Ishikawa (cell line): ENCODE measurements at regions not wholly inside any gene's neighbourhood (a gene's known extent, or its start where the extent isn't known, plus 50 kb on each side); places are given as distances from the start of the nearest gene placed in this dataset.

Experiments used
- CEBPB ChIP-seq: IDR thresholded peaks from 2 replicates; pipeline ENCODE4 v1.6.1; 2012
- CREB1 ChIP-seq: IDR thresholded peaks from 2 replicates; pipeline ENCODE4 v1.6.1; 2012; ENCODE audit warnings: low read depth
- EGR1 ChIP-seq: IDR thresholded peaks from 2 replicates; pipeline ENCODE4 v1.6.1; 2012
- EP300 ChIP-seq: IDR thresholded peaks from 2 replicates; pipeline ENCODE4 v1.6.1; 2012; ENCODE audit warnings: borderline replicate concordance
- NFIC ChIP-seq: IDR thresholded peaks from 2 replicates; pipeline ENCODE4 v1.6.1; 2012
- RAD21 ChIP-seq: IDR thresholded peaks from 2 replicates; pipeline ENCODE4 v1.6.1; 2012; ENCODE audit warnings: low read depth
- TAF1 ChIP-seq: IDR thresholded peaks from 2 replicates; pipeline ENCODE4 v1.6.1; 2012; ENCODE audit warnings: low read depth, mild to moderate bottlenecking
- TEAD4 ChIP-seq: IDR thresholded peaks from 2 replicates; pipeline ENCODE4 v1.6.1; 2012
- YY1 ChIP-seq: IDR thresholded peaks from 2 replicates; pipeline ENCODE4 v1.6.1; 2012; ENCODE audit warnings: low read depth
- ZBTB7A ChIP-seq: IDR thresholded peaks from 2 replicates; pipeline ENCODE4 v1.6.1; 2012; ENCODE audit warnings: low read depth
- TF ChIP-seq, protein P1 (sequence below): IDR thresholded peaks from 2 replicates; pipeline ENCODE4 v1.6.1; 2012
- TF ChIP-seq, protein P2 (sequence below): IDR thresholded peaks from 2 replicates; pipeline ENCODE4 v1.6.1; 2012; ENCODE audit warnings: low read depth, mild to moderate bottlenecking
- TF ChIP-seq, protein P3 (sequence below): IDR thresholded peaks from 2 replicates; pipeline ENCODE4 v1.6.1; 2012

DNA sequence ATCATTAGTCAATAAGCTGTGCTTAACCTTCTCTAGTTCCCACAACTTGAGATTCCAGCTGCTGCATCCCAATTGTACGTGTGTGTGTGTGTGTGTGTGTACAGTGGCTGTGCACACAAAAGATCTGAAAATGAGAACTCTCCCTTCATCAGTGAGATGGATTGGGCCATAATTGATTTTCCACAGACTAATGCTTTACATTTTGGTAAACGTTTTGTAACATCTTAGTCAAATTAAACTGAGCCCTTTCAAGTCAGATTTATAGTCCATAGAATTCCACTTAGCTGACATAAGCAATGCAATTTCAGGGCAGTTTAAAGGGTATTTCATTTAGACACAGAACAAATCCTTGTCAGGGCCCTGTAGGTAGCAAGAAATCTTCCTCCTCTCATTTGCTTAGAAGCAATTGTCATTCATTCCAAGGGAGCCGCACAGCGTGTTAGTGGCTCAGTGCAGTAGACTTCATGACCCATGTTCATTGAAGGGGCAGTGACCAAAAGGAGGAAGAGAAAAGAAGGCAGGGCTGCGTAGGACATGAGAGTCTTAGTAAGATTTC lies 1123.5 kb upstream of the AUTS2 start:
- TF ChIP-seq, protein P1, sequence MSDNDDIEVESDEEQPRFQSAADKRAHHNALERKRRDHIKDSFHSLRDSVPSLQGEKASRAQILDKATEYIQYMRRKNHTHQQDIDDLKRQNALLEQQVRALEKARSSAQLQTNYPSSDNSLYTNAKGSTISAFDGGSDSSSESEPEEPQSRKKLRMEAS, result no peak
- TF ChIP-seq EP300 (no peak), EGR1 (no peak), YY1 (no peak), NFIC (no peak), CREB1 (no peak), TAF1 (no peak), RAD21 (no peak), ZBTB7A (no peak), CEBPB (no peak), TEAD4 (no peak)
- TF ChIP-seq, protein P2, sequence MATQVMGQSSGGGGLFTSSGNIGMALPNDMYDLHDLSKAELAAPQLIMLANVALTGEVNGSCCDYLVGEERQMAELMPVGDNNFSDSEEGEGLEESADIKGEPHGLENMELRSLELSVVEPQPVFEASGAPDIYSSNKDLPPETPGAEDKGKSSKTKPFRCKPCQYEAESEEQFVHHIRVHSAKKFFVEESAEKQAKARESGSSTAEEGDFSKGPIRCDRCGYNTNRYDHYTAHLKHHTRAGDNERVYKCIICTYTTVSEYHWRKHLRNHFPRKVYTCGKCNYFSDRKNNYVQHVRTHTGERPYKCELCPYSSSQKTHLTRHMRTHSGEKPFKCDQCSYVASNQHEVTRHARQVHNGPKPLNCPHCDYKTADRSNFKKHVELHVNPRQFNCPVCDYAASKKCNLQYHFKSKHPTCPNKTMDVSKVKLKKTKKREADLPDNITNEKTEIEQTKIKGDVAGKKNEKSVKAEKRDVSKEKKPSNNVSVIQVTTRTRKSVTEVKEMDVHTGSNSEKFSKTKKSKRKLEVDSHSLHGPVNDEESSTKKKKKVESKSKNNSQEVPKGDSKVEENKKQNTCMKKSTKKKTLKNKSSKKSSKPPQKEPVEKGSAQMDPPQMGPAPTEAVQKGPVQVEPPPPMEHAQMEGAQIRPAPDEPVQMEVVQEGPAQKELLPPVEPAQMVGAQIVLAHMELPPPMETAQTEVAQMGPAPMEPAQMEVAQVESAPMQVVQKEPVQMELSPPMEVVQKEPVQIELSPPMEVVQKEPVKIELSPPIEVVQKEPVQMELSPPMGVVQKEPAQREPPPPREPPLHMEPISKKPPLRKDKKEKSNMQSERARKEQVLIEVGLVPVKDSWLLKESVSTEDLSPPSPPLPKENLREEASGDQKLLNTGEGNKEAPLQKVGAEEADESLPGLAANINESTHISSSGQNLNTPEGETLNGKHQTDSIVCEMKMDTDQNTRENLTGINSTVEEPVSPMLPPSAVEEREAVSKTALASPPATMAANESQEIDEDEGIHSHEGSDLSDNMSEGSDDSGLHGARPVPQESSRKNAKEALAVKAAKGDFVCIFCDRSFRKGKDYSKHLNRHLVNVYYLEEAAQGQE, result no peak
- TF ChIP-seq, protein P3, sequence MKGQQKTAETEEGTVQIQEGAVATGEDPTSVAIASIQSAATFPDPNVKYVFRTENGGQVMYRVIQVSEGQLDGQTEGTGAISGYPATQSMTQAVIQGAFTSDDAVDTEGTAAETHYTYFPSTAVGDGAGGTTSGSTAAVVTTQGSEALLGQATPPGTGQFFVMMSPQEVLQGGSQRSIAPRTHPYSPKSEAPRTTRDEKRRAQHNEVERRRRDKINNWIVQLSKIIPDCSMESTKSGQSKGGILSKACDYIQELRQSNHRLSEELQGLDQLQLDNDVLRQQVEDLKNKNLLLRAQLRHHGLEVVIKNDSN, result no peak
